ENCODE measurements at regions not wholly inside any gene's neighbourhood (a gene's known extent, or its start where the extent isn't known, plus 50 kb on each side); places are given as distances from the start of the nearest gene placed in this dataset.
"Not testable (repeated sequence)": the region's sequence is repeated elsewhere in the genome, so short reads cannot be mapped to it uniquely, and the experiment has no call there.

GRCh38 chr3:144023543-144023942, 51.9 kb downstream of the DIPK2A start:
- DNase-seq (ENCODE audit: low spot score): not testable (repeated sequence)

- no peak for DNase-seq (ENCODE audit: low spot score)
Observed at GRCh38 chr3:144028798-144029411, 57.3 kb downstream of the DIPK2A start.

GRCh38 chr3:144029769-144030168, 58.1 kb downstream of the DIPK2A start:
- DNase-seq (ENCODE audit: low spot score): no peak

GRCh38 chr3:144031938-144032337, 60.3 kb downstream of the DIPK2A start:
- no peak for DNase-seq (ENCODE audit: low spot score)

- DNase-seq (ENCODE audit: low spot score): no peak
Observed at GRCh38 chr3:144032531-144033239, 61.1 kb downstream of the DIPK2A start.

- no peak for DNase-seq (ENCODE audit: low spot score)
Observed at GRCh38 chr3:144033240-144033589, 61.6 kb downstream of the DIPK2A start.

- no peak for DNase-seq (ENCODE audit: low spot score)
Observed at GRCh38 chr3:144033863-144034262, 62.2 kb downstream of the DIPK2A start.

- DNase-seq (ENCODE audit: low spot score): no peak
Observed at GRCh38 chr3:144034715-144035290, 63.2 kb downstream of the DIPK2A start.

GRCh38 chr3:144036498-144036897, 64.9 kb downstream of the DIPK2A start:
- no peak for DNase-seq (ENCODE audit: low spot score)

GRCh38 chr3:144039661-144040060, 68.0 kb downstream of the DIPK2A start:
- DNase-seq (ENCODE audit: low spot score): no peak

GRCh38 chr3:144041960-144042556, 70.4 kb downstream of the DIPK2A start:
- no peak for DNase-seq (ENCODE audit: low spot score)

GRCh38 chr3:144045766-144046165, 74.1 kb downstream of the DIPK2A start:
- DNase-seq (ENCODE audit: low spot score): no peak

- no peak for DNase-seq (ENCODE audit: low spot score)
Observed at GRCh38 chr3:144049374-144049773, 77.8 kb downstream of the DIPK2A start.

- no peak for DNase-seq (ENCODE audit: low spot score)
Observed at GRCh38 chr3:144051211-144051610, 79.6 kb downstream of the DIPK2A start.

- DNase-seq (ENCODE audit: low spot score): no peak
Observed at GRCh38 chr3:144052275-144052674, 80.7 kb downstream of the DIPK2A start.

- no peak for DNase-seq (ENCODE audit: low spot score)
Observed at GRCh38 chr3:144053121-144053520, 81.5 kb downstream of the DIPK2A start.

GRCh38 chr3:144054766-144055165, 83.1 kb downstream of the DIPK2A start:
- DNase-seq (ENCODE audit: low spot score): no peak

GRCh38 chr3:144055604-144056003, 84.0 kb downstream of the DIPK2A start:
- no peak for DNase-seq (ENCODE audit: low spot score)

GRCh38 chr3:144058713-144059112, 87.1 kb downstream of the DIPK2A start:
- DNase-seq (ENCODE audit: low spot score): no peak

GRCh38 chr3:144059481-144059880, 87.9 kb downstream of the DIPK2A start:
- no peak for DNase-seq (ENCODE audit: low spot score)

GRCh38 chr3:144060881-144061280, 89.3 kb downstream of the DIPK2A start:
- no peak for DNase-seq (ENCODE audit: low spot score)

GRCh38 chr3:144063306-144063705, 91.7 kb downstream of the DIPK2A start:
- DNase-seq (ENCODE audit: low spot score): no peak

- DNase-seq (ENCODE audit: low spot score): no peak
Observed at GRCh38 chr3:144067059-144067458, 95.4 kb downstream of the DIPK2A start.
